ENCODE measurements at regions not wholly inside any gene's neighbourhood (a gene's known extent, or its start where the extent isn't known, plus 50 kb on each side); places are given as distances from the start of the nearest gene placed in this dataset.
A peak's percentile ranks its signal among the peaks of the same experiment; 100 is the strongest.
"Not testable (repeated sequence)": the region's sequence is repeated elsewhere in the genome, so short reads cannot be mapped to it uniquely, and the experiment has no call there.

DNA sequence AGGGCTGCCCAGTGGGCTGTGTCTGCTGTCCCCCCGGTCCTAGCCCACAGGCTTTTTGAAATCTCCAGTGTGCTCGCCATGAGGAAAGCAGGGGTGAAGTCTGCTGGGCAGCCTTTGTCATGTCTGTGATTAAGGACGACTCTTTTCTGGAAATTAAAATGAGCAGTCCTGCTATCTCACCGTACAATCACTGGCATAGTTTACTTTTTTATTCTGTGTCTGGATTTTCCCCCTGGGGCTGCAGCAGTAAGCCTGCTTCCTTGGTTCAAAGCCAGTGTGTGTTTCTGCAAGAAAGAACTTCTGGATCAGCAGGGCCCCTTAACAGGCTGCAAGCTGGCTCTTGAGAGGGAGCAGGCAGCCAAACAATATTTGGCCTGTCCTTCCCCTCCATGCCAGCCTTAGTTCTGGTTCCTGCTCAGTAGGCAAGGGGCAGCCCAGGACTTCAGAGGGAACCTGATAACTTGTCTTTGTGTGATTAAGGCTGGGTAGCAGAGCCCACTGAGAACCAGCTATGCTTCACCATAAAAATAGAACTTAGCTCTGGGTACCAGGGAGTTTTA lies 310.1 kb upstream of the PLGLB2 start:
- H3K27me3 ChIP-seq; H3K9me3 ChIP-seq; H3K27ac ChIP-seq; DNase-seq; H3K4me3 ChIP-seq; H3K36me3 ChIP-seq; H3K4me1 ChIP-seq; intact Hi-C loops (cut with DNase I): not testable (repeated sequence)
- 0% methylated on average over 1 of the region's 4 CpGs for WGBS (ENCODE audit: insufficient coverage, low coverage, low lambda C conversion rate, missing lambda C conversion rate)
- ATAC-seq = peak in 1 of 4 donors; percentile 20

DNA sequence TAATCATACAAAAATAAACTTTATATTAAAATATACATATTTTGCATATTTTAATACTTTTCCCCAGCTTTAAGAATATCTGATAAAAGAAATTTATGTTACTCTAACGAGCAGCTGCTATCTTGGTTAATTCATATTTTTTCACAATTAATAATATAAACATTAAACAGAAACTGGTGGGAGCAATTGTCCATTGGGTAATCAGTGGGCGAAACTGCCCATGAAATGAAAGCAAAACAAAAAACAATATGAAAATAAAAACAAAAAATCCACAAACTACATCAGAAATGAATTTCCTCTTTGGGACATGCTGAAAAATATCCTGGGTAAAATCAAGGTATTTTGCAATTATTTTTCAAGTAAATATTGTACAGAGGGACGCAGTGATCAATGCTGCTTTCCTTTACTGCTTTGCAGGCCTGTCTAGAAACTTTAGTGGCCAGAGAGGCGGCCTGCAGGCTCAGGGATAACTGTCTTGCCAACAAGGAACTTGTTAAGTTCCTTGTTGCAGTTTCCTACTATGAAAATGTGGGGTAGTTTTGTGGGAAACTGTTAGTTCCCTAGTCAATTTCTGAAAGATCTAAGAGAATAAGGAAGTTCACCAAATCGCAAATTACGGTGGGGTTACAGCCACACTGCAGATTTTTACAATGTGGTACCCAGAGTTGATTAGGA lies 309.0 kb upstream of the PLGLB2 start:
- intact Hi-C loops (cut with DNase I); H3K27ac ChIP-seq; H3K36me3 ChIP-seq; H3K4me1 ChIP-seq; H3K4me3 ChIP-seq; H3K27me3 ChIP-seq; DNase-seq; H3K9me3 ChIP-seq: not testable (repeated sequence)
- WGBS (ENCODE audit: insufficient coverage, low coverage, low lambda C conversion rate, missing lambda C conversion rate) = 41% methylated on average over 6 of the region's 6 CpGs
- peak in 2 of 4 donors; percentile 46 to 58 for ATAC-seq

DNA sequence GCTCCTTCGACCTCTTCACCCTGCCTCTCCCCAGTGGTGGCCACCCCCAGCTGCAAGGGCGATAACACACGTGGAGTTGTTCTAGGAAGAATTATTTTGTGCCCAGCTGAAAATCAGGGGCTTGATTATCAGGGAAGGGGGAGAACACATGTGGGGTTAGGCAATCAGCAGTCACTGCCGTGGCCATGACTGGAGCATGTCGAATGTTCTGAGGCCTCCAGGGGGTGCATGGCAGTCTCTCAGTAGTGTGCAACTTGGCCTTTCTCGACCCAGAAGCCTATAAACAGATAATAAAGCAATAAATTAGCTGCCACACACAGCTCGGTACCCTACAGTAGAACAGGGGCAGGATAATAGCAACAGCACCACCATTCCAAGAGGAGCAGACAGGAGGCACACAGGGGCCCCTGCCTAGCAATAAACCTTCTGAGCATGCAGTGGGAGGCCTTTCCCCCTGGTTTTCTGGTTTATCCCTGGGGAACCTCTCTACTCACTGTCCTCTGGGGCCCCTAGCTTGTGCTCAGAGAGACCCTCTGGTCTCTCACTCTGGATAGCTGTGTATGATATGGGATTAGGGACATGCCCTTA lies 308.2 kb upstream of the PLGLB2 start:
- H3K4me3 ChIP-seq; H3K9me3 ChIP-seq; H3K27me3 ChIP-seq; H3K27ac ChIP-seq; H3K4me1 ChIP-seq; DNase-seq; H3K36me3 ChIP-seq; intact Hi-C loops (cut with DNase I): not testable (repeated sequence)
- ATAC-seq = peak in 3 of 4 donors; percentile 10 to 44 (median 30)
- WGBS (ENCODE audit: insufficient coverage, low coverage, low lambda C conversion rate, missing lambda C conversion rate) = 60% methylated on average over 2 of the region's 7 CpGs

DNA sequence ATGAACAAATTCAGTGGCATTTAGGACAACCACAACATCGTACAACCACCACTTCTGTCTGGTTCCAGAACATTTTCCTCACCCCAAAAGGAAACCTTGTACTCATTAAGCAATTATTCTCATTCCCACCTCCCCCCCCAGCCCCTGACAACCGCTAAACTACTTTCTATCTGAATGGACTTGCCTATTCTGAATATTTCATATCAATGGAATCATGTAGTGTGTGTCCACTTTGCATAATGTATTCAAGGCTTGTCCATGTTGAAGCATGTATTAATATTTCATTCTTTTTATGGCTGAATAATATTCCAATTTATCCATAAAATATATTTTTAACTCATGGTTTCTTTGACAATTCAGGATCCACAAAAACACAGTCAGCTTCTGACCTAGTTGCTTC lies 307.2 kb upstream of the PLGLB2 start:
- H3K4me3 ChIP-seq; DNase-seq; intact Hi-C loops (cut with DNase I); H3K4me1 ChIP-seq; H3K27me3 ChIP-seq; H3K36me3 ChIP-seq; ATAC-seq; H3K27ac ChIP-seq; H3K9me3 ChIP-seq: not testable (repeated sequence)
- 87% methylated on average over 2 of the region's 2 CpGs for WGBS (ENCODE audit: insufficient coverage, low coverage, low lambda C conversion rate, missing lambda C conversion rate)

DNA sequence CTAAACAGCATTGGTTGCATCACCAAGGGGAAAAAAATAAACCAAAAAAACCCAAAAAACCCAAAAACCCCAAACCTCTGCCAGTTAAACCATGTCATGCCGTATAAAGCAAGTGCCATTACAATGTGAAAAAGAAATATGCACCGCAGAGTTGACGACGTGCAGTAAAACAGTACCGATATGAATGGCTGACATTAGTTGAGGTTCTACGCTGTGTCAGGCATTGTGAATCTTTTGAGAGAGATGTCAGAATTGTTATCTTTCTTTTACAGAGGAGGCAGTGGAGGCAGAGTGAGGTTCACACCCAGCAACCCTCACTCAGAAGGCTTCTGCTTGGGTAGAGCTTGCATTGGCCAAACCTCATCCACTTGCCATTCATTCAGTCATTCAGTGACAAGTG lies 306.5 kb upstream of the PLGLB2 start:
- ATAC-seq; H3K4me3 ChIP-seq; H3K27ac ChIP-seq; H3K36me3 ChIP-seq; H3K9me3 ChIP-seq; intact Hi-C loops (cut with DNase I); H3K4me1 ChIP-seq; DNase-seq; H3K27me3 ChIP-seq: not testable (repeated sequence)
- WGBS (ENCODE audit: insufficient coverage, low coverage, low lambda C conversion rate, missing lambda C conversion rate) = 87% methylated on average over 6 of the region's 6 CpGs

DNA sequence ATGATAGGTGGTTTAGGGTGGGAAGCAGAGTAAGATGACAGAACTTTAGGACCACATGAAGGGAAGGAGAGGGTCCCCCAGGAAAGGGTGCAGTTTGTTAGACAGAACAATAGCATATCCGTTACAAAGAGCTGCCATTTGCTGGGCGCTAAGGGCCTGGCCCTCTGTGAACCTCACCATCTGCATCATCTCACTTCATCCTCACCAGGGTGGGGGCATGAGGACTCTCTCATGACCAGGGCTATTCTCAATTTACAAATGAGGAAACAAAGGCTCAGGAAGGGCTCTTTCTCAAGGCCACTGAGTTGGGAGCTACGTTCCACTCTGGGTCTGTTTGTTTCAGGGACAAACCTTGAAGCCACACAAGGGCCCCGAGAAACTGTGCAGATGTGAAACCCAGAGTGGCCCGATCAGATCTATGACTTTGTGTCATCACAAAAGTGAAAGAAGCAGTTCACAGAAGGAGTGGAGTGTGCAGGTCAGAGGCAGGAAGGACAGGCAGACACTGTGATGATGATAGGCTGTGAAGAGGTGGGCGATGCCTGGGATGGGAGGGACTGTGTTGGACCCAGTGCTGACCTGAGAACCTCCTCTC lies 304.8 kb upstream of the PLGLB2 start:
- DNase-seq; H3K4me3 ChIP-seq; intact Hi-C loops (cut with DNase I); H3K36me3 ChIP-seq; H3K27ac ChIP-seq; H3K27me3 ChIP-seq; H3K4me1 ChIP-seq; H3K9me3 ChIP-seq: not testable (repeated sequence)
- peak in 2 of 4 donors; percentile 18 to 38 for ATAC-seq
- 33% methylated on average over 3 of the region's 6 CpGs for WGBS (ENCODE audit: insufficient coverage, low coverage, low lambda C conversion rate, missing lambda C conversion rate)

DNA sequence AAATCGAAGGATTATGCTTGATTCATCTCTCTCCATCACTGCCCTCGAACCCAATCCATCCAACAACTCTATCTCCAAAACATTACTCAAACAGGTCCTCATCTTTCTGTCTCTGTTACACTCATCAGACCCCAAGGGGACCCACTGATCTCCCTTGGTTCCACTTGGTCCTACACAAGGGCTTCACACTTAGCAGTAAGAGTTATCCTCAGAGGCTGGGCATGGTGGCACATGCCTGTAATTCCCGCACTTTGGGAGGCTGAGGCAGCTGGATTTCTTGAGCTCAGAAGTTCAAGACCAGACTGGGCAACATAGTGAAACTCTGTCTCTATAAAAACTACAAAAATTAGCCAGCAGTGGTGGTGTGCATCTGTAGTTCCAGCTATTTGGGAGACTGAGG lies 302.9 kb upstream of the PLGLB2 start:
- H3K27me3 ChIP-seq; H3K27ac ChIP-seq; H3K9me3 ChIP-seq; DNase-seq; ATAC-seq; H3K36me3 ChIP-seq; H3K4me1 ChIP-seq; H3K4me3 ChIP-seq; intact Hi-C loops (cut with DNase I): not testable (repeated sequence)
- WGBS (ENCODE audit: insufficient coverage, low coverage, low lambda C conversion rate, missing lambda C conversion rate) = 46% methylated on average over 2 of the region's 3 CpGs

DNA sequence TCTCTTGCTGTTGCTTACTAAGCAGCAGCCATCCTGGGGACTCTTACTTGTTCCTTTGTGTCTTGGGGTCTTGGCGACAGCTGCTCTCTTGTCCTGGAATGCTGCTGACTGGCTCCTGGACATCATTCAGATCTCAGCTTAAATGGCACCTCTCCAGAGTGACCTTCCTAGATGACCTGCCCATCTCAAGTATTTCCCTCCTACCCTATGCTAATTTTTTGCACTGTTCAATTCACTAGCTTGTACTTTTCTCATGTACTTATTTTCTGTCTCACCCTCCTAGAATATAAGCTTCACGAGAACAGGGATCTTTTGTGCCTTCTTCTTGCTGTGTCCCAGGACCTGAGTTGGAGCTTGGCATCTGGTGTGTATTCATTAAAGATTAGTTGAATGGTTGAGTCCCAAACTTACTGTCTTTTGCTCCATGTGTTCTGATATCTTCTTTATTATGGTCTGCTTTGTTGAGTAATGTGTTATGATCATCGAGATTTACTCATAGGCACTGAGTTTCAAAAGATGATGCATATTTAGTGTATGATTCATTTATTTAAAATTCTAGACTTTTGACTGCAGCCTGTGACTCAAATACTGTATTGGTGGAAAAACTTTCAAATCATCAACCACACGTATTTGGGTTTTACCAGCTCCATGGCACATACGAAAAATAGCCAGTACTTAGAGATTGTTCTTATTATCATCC lies 302.1 kb upstream of the PLGLB2 start:
- H3K36me3 ChIP-seq; H3K9me3 ChIP-seq; DNase-seq; H3K4me3 ChIP-seq; H3K4me1 ChIP-seq; intact Hi-C loops (cut with DNase I); H3K27ac ChIP-seq; H3K27me3 ChIP-seq; ATAC-seq: not testable (repeated sequence)
- 60% methylated on average over 2 of the region's 5 CpGs for WGBS (ENCODE audit: insufficient coverage, low coverage, low lambda C conversion rate, missing lambda C conversion rate)

DNA sequence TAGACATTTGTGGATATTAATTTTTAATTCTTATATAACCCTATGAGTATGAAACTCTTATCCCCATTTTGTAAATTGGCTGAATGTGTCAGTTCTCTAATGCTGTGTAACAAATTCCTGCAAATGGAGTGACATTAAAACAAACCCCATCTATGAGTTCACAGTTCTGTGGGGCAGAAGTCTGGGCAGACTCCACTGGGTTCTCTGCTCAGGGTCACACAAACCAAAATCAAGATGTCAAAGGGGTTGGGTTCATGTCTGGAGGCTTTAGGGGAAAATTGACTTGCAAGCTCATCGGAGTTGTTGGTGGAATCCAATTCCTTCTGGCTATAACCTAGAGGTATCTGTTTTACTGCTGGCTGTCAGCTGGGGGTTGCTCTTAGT lies 301.6 kb upstream of the PLGLB2 start:
- DNase-seq; ATAC-seq; H3K4me1 ChIP-seq; H3K36me3 ChIP-seq; H3K9me3 ChIP-seq; H3K27ac ChIP-seq; H3K4me3 ChIP-seq; intact Hi-C loops (cut with DNase I); H3K27me3 ChIP-seq: not testable (repeated sequence)
- no CpG with 5 or more reads among the region's 1 CpG for WGBS (ENCODE audit: insufficient coverage, low coverage, low lambda C conversion rate, missing lambda C conversion rate)

DNA sequence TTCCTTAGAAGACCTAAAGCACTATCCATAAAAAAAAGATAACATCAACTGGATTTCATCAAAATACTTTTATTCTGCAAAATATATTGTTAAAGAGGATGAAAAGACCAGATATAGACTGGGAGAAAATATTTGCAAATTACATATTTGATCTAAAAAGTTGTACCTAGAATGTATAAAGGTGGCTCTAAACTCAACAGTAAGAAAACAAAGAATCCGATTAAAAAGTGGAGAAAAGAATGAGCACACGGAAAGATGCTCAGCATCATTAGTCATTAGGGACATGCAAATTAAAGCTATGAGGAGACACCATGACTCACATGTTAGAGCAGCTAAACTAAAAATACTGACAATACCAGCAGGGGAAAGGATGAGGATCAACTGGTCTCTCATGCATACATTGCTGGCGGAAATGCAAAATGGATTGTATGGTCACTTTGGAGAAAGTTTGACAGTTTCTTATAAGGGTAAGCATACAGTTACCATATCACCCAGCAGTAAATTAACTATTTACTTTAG lies 298.4 kb upstream of the PLGLB2 start:
- H3K9me3 ChIP-seq; DNase-seq; H3K27ac ChIP-seq; H3K36me3 ChIP-seq; H3K27me3 ChIP-seq; intact Hi-C loops (cut with DNase I); H3K4me3 ChIP-seq; ATAC-seq; H3K4me1 ChIP-seq: not testable (repeated sequence)
- WGBS (ENCODE audit: insufficient coverage, low coverage, low lambda C conversion rate, missing lambda C conversion rate) = 85% methylated on average over 2 of the region's 3 CpGs

DNA sequence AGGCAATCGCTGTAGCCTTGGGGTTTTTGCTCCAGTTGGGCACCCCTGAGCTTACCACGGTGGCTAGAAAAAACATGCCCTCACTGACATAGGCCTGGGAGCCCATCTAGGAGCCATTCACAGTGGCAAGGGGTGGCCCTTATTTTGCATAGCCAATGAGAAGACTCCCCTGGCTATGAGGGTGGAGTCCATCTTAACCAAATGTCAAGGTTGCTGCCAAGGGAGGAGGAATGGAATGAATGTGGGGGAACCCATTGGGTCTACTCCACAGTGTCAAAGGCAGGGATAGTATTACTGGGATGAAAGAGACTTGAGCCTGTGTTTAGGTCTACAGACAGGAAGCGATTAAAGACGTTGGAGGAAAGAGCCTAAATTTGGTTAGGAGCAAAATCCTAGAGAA lies 295.7 kb upstream of the PLGLB2 start:
- intact Hi-C loops (cut with DNase I); H3K27ac ChIP-seq: not testable (repeated sequence)
- WGBS (ENCODE audit: insufficient coverage, low coverage, low lambda C conversion rate, missing lambda C conversion rate) = 100% methylated on average over 3 of the region's 4 CpGs

More for the DNA sequence above, 295.7 kb upstream of the PLGLB2 start:
- H3K4me3 ChIP-seq, H3K4me1 ChIP-seq, ATAC-seq, H3K27me3 ChIP-seq, H3K36me3 ChIP-seq, DNase-seq, H3K9me3 ChIP-seq: not testable (repeated sequence)

Measured in right lobe of liver (tissue), 6 donors.